ENCODE measurements at regions not wholly inside any gene's neighbourhood (a gene's known extent, or its start where the extent isn't known, plus 50 kb on each side); places are given as distances from the start of the nearest gene placed in this dataset.

- TF ChIP-seq, protein P1, sequence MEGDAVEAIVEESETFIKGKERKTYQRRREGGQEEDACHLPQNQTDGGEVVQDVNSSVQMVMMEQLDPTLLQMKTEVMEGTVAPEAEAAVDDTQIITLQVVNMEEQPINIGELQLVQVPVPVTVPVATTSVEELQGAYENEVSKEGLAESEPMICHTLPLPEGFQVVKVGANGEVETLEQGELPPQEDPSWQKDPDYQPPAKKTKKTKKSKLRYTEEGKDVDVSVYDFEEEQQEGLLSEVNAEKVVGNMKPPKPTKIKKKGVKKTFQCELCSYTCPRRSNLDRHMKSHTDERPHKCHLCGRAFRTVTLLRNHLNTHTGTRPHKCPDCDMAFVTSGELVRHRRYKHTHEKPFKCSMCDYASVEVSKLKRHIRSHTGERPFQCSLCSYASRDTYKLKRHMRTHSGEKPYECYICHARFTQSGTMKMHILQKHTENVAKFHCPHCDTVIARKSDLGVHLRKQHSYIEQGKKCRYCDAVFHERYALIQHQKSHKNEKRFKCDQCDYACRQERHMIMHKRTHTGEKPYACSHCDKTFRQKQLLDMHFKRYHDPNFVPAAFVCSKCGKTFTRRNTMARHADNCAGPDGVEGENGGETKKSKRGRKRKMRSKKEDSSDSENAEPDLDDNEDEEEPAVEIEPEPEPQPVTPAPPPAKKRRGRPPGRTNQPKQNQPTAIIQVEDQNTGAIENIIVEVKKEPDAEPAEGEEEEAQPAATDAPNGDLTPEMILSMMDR (IDR thresholded peaks at IDR 0.05), result no peak
- TF ChIP-seq POLR2A (IDR thresholded peaks at IDR 0.05) (no peak), POLR2AphosphoS5 (IDR thresholded peaks at IDR 0.05) (no peak)
Measured at GRCh38 chr17:14575471-14575953, 274.6 kb downstream of the HS3ST3B1 start.
